CD14-positive monocyte (primary cell): ENCODE measurements at regions not wholly inside any gene's neighbourhood (a gene's known extent, or its start where the extent isn't known, plus 50 kb on each side); places are given as distances from the start of the nearest gene placed in this dataset.

Experiments used
- DNase-seq, 3 donors: peaks; one replicate each; pipeline ENCODE4 v3.0.0-alpha.2; 2011 to 2022
- H2AFZ ChIP-seq: 2 replicates; pipeline ENCODE4 v1.6.0; 2012; ENCODE audit warnings: mild to moderate bottlenecking, low read depth, low read length, inconsistent platforms; ENCODE audit not compliant: insufficient read depth, poor library complexity, severe bottlenecking
- H3K27ac ChIP-seq, 2 donors: 1 replicate in 1 of 2; 2 replicates in 1 of 2; pipeline ENCODE4 v1.5.1; 2012 to 2013; ENCODE audit warnings: low read length in 2 of 2, control low read depth in 1 of 2, inconsistent platforms in 1 of 2, low read depth in 1 of 2, mild to moderate bottlenecking in 1 of 2
- H3K27me3 ChIP-seq, 2 donors: one replicate each; pipeline versions ENCODE4 v1.6.0 to v1.6.1; 2011 to 2013; ENCODE audit warnings: low read length in 2 of 2; ENCODE audit not compliant: control insufficient read depth in 2 of 2, insufficient read depth in 2 of 2
- H3K36me3 ChIP-seq, 2 donors: replicated peaks in 1 of 2; 1 replicate in 1 of 2; 2 replicates in 1 of 2; pipeline versions ENCODE4 v1.5.1 to v1.6.1; 2012 to 2013; ENCODE audit warnings: low read length in 2 of 2, control low read depth in 1 of 2, inconsistent platforms in 1 of 2, mild to moderate bottlenecking in 1 of 2; ENCODE audit not compliant: insufficient read depth in 2 of 2, control insufficient read depth in 1 of 2
- H3K4me1 ChIP-seq, 2 donors: 1 replicate in 1 of 2; 2 replicates in 1 of 2; pipeline versions ENCODE4 v1.5.1 to v1.6.1; 2012 to 2013; ENCODE audit warnings: low read length in 2 of 2, control low read depth in 1 of 2, inconsistent platforms in 1 of 2, mild to moderate bottlenecking in 1 of 2, moderate library complexity in 1 of 2; ENCODE audit not compliant: insufficient read depth in 2 of 2, control insufficient read depth in 1 of 2
- H3K4me2 ChIP-seq: replicated peaks from 2 replicates; pipeline ENCODE3; 2012; ENCODE audit warnings: low read length, moderate library complexity, mild to moderate bottlenecking; ENCODE audit not compliant: poor library complexity, severe bottlenecking; ENCODE audit errors: extremely low read depth
- H3K4me3 ChIP-seq, 3 experiments: fragments of 200-600 bp in 1 of 3; sonication (generic) in 1 of 3; replicated peaks in 1 of 3; 1 replicate in 2 of 3; 2 replicates in 1 of 3; pipeline ENCODE4 v1.5.1; 2011 to 2013; ENCODE audit warnings: low read length in 3 of 3, mild to moderate bottlenecking in 3 of 3, control low read depth in 2 of 3, low read depth in 2 of 3, inconsistent platforms in 1 of 3, moderate library complexity in 1 of 3
- H3K79me2 ChIP-seq: 2 replicates; pipeline ENCODE4 v1.6.0; 2012; ENCODE audit warnings: mild to moderate bottlenecking, control low read depth, inconsistent platforms, low read length, moderate library complexity; ENCODE audit not compliant: insufficient read depth
- H3K9ac ChIP-seq: 2 replicates; pipeline ENCODE4 v1.6.0; 2017; ENCODE audit warnings: low read length, mild to moderate bottlenecking; ENCODE audit not compliant: insufficient read depth, poor library complexity, severe bottlenecking
- H3K9me3 ChIP-seq, 2 donors: replicated peaks in 1 of 2; 1 replicate in 1 of 2; 2 replicates in 1 of 2; pipeline versions ENCODE4 v1.5.1 to v1.6.1; 2012 to 2013; ENCODE audit warnings: low read length in 2 of 2, control low read depth in 1 of 2; ENCODE audit not compliant: control insufficient read depth in 1 of 2, insufficient read depth in 1 of 2
- H4K20me1 ChIP-seq: 2 replicates; pipeline ENCODE4 v1.6.0; 2012; ENCODE audit warnings: mild to moderate bottlenecking, low read length, control low read depth, moderate library complexity; ENCODE audit not compliant: insufficient read depth
- H3K27ac Mint-ChIP-seq, 7 donors: one replicate each; pipeline ENCODE4 v1.8.0; 2020; ENCODE audit warnings: mild to moderate bottlenecking in 7 of 7, mixed read lengths in 7 of 7, moderate library complexity in 6 of 7, inconsistent platforms in 2 of 7
- H3K27me3 Mint-ChIP-seq, 3 donors: one replicate each; pipeline ENCODE4 v1.8.0; 2021 to 2022; ENCODE audit warnings: low read depth in 3 of 3, mild to moderate bottlenecking in 3 of 3, mixed read lengths in 3 of 3, moderate library complexity in 3 of 3, inconsistent platforms in 1 of 3
- H3K36me3 Mint-ChIP-seq, 2 donors: one replicate each; pipeline ENCODE4 v1.8.0; 2020; ENCODE audit warnings: mixed read lengths in 2 of 2, inconsistent platforms in 1 of 2, mild to moderate bottlenecking in 1 of 2
- H3K4me1 Mint-ChIP-seq: one replicate; pipeline ENCODE4 v1.8.0; 2020; ENCODE audit warnings: mild to moderate bottlenecking, mixed read lengths
- H3K4me3 Mint-ChIP-seq, 2 donors: one replicate each; pipeline ENCODE4 v1.8.0; 2020; ENCODE audit warnings: mild to moderate bottlenecking in 2 of 2, mixed read lengths in 2 of 2, moderate library complexity in 1 of 2
- H3K9me3 Mint-ChIP-seq, 7 donors: one replicate each; pipeline ENCODE4 v1.8.0; 2020 to 2022; ENCODE audit warnings: mixed read lengths in 7 of 7, mild to moderate bottlenecking in 6 of 7, moderate library complexity in 6 of 7, inconsistent platforms in 2 of 7
- WGBS: methylation state at CpG from one replicate; pipeline ENCODE4 v1.1.5; 2013; ENCODE audit warnings: missing lambda C conversion rate; ENCODE audit not compliant: insufficient coverage; 5-methylcytosine and 5-hydroxymethylcytosine counted together
- intact Hi-C, 2 donors: fragments of 100-400 bp; cut with micrococcal nuclease; formaldehyde crosslinking; loops; one replicate each; pipeline versions ENCODE4 v1.15.0 to v1.15.1; 2023
- TF ChIP-seq, protein P1 (sequence below): fragments of 200-600 bp; IDR thresholded peaks from one replicate; pipeline ENCODE4 v1.8.0; 2022; ENCODE audit warnings: antibody characterized with exemption, mild to moderate bottlenecking

DNA sequence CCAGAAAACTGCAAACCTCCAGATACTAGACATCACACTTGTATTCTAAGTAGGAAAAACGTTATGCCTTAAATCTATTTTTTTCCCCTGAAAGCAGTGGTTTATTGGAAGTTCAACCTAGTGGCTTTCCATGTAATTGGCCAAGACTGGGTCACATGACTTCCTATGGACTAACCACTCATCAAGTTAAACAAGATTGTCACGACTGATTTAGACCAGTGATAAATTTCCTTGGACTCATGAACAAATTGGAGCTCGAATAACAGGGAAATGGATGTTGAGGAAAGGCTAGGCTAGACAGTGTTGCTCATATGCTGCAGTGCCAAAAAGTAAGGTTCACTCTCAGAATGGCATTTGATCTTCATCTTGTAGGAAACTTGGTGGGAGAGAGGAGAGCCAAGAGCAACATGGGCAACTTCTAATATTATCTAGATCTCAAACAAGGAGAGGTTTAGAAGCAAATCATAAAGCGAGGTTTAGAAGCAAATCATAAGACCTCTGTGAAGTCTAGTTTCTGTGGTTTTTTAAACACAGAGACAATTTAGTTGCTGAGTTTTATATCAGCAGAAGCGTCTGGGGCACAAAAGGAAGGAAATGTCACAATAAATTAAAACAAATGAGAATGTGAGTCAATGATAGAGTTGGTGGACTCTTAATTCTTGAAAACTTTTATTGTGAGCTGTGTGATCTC, 165.6 kb upstream of the BOD1L1 start:
- H3K27me3 ChIP-seq, result no peaks in the 10 kb centered on the region
- peaks cover 6% of the 10 kb centered on the region for H3K4me1 Mint-ChIP-seq
- no peak overlapping the region for H2AFZ ChIP-seq
- no peak overlapping the region for H3K27ac ChIP-seq
- TF ChIP-seq, protein P1, sequence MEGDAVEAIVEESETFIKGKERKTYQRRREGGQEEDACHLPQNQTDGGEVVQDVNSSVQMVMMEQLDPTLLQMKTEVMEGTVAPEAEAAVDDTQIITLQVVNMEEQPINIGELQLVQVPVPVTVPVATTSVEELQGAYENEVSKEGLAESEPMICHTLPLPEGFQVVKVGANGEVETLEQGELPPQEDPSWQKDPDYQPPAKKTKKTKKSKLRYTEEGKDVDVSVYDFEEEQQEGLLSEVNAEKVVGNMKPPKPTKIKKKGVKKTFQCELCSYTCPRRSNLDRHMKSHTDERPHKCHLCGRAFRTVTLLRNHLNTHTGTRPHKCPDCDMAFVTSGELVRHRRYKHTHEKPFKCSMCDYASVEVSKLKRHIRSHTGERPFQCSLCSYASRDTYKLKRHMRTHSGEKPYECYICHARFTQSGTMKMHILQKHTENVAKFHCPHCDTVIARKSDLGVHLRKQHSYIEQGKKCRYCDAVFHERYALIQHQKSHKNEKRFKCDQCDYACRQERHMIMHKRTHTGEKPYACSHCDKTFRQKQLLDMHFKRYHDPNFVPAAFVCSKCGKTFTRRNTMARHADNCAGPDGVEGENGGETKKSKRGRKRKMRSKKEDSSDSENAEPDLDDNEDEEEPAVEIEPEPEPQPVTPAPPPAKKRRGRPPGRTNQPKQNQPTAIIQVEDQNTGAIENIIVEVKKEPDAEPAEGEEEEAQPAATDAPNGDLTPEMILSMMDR, result no peak
- no peak overlapping the region for H3K4me3 ChIP-seq
- H4K20me1 ChIP-seq, result no peaks in the 10 kb centered on the region
- peaks cover 0 to 6% (median 2%) of the 10 kb centered on the region in 3 donors for H3K27me3 Mint-ChIP-seq
- H3K4me2 ChIP-seq, result no peak overlapping the region
- no peaks in the 10 kb centered on the region for H3K9me3 ChIP-seq
- H3K4me1 ChIP-seq, result peaks cover 0 to 7% of the 10 kb centered on the region in 2 donors
- peak overlapping the region in 1 of 2 donors; percentile 80 for H3K4me3 Mint-ChIP-seq
- H3K36me3 Mint-ChIP-seq, result no peaks in the 10 kb centered on the region
- H3K9ac ChIP-seq, result no peak overlapping the region
- H3K27ac Mint-ChIP-seq, result peak overlapping the region in 3 of 7 donors; percentile 55 to 84 (median 81)
- 0% methylated on average over 1 of the region's 5 CpGs for WGBS
- H3K79me2 ChIP-seq, result no peaks in the 10 kb centered on the region
- no peaks in the 10 kb centered on the region for H3K36me3 ChIP-seq
- intact Hi-C loops, result no loop called here
- DNase-seq, result no peak
- peaks cover 0 to 5% (median 3%) of the 10 kb centered on the region in 7 donors for H3K9me3 Mint-ChIP-seq

DNA sequence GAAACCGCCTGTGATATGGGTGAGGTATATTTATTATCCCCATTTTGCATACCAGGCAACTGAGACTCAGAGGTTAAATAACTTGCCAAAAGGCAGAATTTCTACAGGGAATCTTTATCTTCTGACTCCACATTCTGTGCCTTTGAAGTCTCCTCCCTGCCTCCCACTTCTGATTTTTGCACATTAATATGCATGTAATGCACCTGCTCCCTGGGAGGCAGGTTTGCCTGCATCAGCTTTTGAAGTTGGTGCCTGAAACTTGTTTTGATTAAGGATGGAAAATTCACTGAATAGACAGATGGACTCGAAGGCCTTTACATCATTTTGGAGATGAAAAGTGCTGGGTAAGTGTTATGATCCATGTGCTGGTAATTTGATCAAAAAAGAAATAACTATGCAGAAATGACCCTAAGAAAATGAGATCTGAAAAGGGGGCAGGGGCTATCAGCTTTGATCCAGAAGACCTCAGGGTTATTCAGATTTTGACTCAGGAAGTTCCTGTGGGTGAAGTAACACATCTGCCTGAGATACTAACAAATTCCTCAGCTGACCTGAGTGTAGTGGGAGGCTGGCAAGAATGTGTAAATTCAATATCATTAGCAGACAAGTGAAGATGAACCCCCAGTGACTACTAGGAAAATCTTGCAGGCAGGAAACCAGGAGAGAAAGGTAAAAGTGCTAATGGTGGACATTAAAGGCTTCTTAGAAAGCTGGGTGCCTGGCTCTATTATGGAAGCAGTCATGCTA, 167.5 kb upstream of the BOD1L1 start:
- intact Hi-C loops, result no loop called here
- Mint-ChIP-seq H3K27me3 (peaks cover 0 to 6% (median 2%) of the 10 kb centered on the region in 3 donors), H3K27ac (no peak overlapping the region), H3K9me3 (peaks cover 3 to 16% (median 11%) of the 10 kb centered on the region in 7 donors), H3K4me3 (no peak overlapping the region), H3K36me3 (no peaks in the 10 kb centered on the region), H3K4me1 (peaks cover 6% of the 10 kb centered on the region)
- Histone ChIP-seq H2AFZ (no peak overlapping the region), H3K79me2 (no peaks in the 10 kb centered on the region), H3K4me1 (peaks cover 0 to 7% of the 10 kb centered on the region in 2 donors), H3K36me3 (no peaks in the 10 kb centered on the region), H3K27ac (no peak overlapping the region), H3K4me2 (no peak overlapping the region), H3K9ac (no peak overlapping the region), H4K20me1 (no peaks in the 10 kb centered on the region), H3K9me3 (no peaks in the 10 kb centered on the region), H3K4me3 (no peak overlapping the region), H3K27me3 (no peaks in the 10 kb centered on the region)
- TF ChIP-seq, protein P1, result no peak
- no peak for DNase-seq
- 30% methylated on average over 1 of the region's 2 CpGs for WGBS
